ENCODE measurements at regions not wholly inside any gene's neighbourhood (a gene's known extent, or its start where the extent isn't known, plus 50 kb on each side); places are given as distances from the start of the nearest gene placed in this dataset.
"Not testable (repeated sequence)": the region's sequence is repeated elsewhere in the genome, so short reads cannot be mapped to it uniquely, and the experiment has no call there.

- no peak overlapping the region for H3K4me3 Mint-ChIP-seq
- no peak overlapping the region for H3K27ac Mint-ChIP-seq
- Histone ChIP-seq H3K4me1 (ENCODE audit: control insufficient read depth in 2 of 2, insufficient read depth in 2 of 2, low read length in 2 of 2) (no peaks in the 10 kb centered on the region), H3K27me3 (ENCODE audit: control insufficient read depth in 2 of 2, insufficient read depth in 2 of 2, low read length in 2 of 2) (no peaks in the 10 kb centered on the region), H3K4me3 (ENCODE audit: low read length) (no peak overlapping the region), H3K27ac (ENCODE audit: low read depth, low read length) (no peak overlapping the region), H3K9me3 (ENCODE audit: control insufficient read depth in 2 of 3, low read length in 3 of 3) (no peaks in the 10 kb centered on the region), H3K36me3 (ENCODE audit: control insufficient read depth in 2 of 3, insufficient read depth in 3 of 3, low read length in 3 of 3) (no peaks in the 10 kb centered on the region)
- no peak for DNase-seq
- no peaks in the 10 kb centered on the region for H3K36me3 Mint-ChIP-seq
- CTCF ChIA-PET, result no interaction called here
- intact Hi-C loops (cut with micrococcal nuclease), result no loop called here
- no peaks in the 10 kb centered on the region for H3K4me1 Mint-ChIP-seq
- peaks cover 0 to 2% (median 0%) of the 10 kb centered on the region in 11 donors for H3K9me3 Mint-ChIP-seq
- POLR2A ChIA-PET, result no interaction called here
- ATAC-seq, result no peak
- H3K27me3 Mint-ChIP-seq, result peaks cover 0 to 6% (median 0%) of the 10 kb centered on the region in 5 donors
Observed at GRCh38 chrX:3426552-3426951, 80.1 kb upstream of the MXRA5 start.

- H3K9me3 Mint-ChIP-seq, result peaks cover 0 to 5% (median 0%) of the 10 kb centered on the region in 11 donors
- H3K27ac Mint-ChIP-seq, result no peak overlapping the region
- POLR2A ChIA-PET, result no interaction called here
- Histone ChIP-seq H3K27me3 (ENCODE audit: control insufficient read depth in 2 of 2, insufficient read depth in 2 of 2, low read length in 2 of 2) (no peaks in the 10 kb centered on the region), H3K4me1 (ENCODE audit: control insufficient read depth in 2 of 2, insufficient read depth in 2 of 2, low read length in 2 of 2) (no peaks in the 10 kb centered on the region), H3K4me3 (ENCODE audit: low read length) (no peak overlapping the region), H3K9me3 (ENCODE audit: control insufficient read depth in 2 of 3, low read length in 3 of 3) (no peaks in the 10 kb centered on the region), H3K36me3 (ENCODE audit: control insufficient read depth in 2 of 3, insufficient read depth in 3 of 3, low read length in 3 of 3) (no peaks in the 10 kb centered on the region), H3K27ac (ENCODE audit: low read depth, low read length) (no peak overlapping the region)
- intact Hi-C loops (cut with micrococcal nuclease), result no loop called here
- no peaks in the 10 kb centered on the region for H3K36me3 Mint-ChIP-seq
- no peak for ATAC-seq
- DNase-seq, result no peak
- no peaks in the 10 kb centered on the region for H3K27me3 Mint-ChIP-seq
- H3K4me1 Mint-ChIP-seq, result no peaks in the 10 kb centered on the region
- H3K4me3 Mint-ChIP-seq, result no peak overlapping the region
- CTCF ChIA-PET, result no interaction called here
Observed at GRCh38 chrX:3425031-3425430, 78.6 kb upstream of the MXRA5 start.

GRCh38 chrX:3420316-3420715, 73.9 kb upstream of the MXRA5 start:
- H3K36me3 Mint-ChIP-seq, result no peaks in the 10 kb centered on the region
- H3K4me1 Mint-ChIP-seq, result no peaks in the 10 kb centered on the region
- H3K27me3 Mint-ChIP-seq, result no peaks in the 10 kb centered on the region
- Histone ChIP-seq H3K4me1 (ENCODE audit: control insufficient read depth in 2 of 2, insufficient read depth in 2 of 2, low read length in 2 of 2) (no peaks in the 10 kb centered on the region), H3K27me3 (ENCODE audit: control insufficient read depth in 2 of 2, insufficient read depth in 2 of 2, low read length in 2 of 2) (no peaks in the 10 kb centered on the region), H3K9me3 (ENCODE audit: control insufficient read depth in 2 of 3, low read length in 3 of 3) (no peaks in the 10 kb centered on the region), H3K27ac (ENCODE audit: low read depth, low read length) (no peak overlapping the region), H3K4me3 (ENCODE audit: low read length) (no peak overlapping the region), H3K36me3 (ENCODE audit: control insufficient read depth in 2 of 3, insufficient read depth in 3 of 3, low read length in 3 of 3) (no peaks in the 10 kb centered on the region)
- no peak overlapping the region for H3K27ac Mint-ChIP-seq
- intact Hi-C loops (cut with micrococcal nuclease), result no loop called here
- peaks cover 0 to 13% (median 2%) of the 10 kb centered on the region in 11 donors for H3K9me3 Mint-ChIP-seq
- ChIA-PET POLR2A (no interaction called here), CTCF (no interaction called here)
- DNase-seq (no peak), ATAC-seq (no peak)
- H3K4me3 Mint-ChIP-seq, result no peak overlapping the region

- ATAC-seq (no peak), DNase-seq (no peak)
- H3K9me3 Mint-ChIP-seq, result peaks cover 0 to 31% (median 4%) of the 10 kb centered on the region in 11 donors
- no peaks in the 10 kb centered on the region for H3K9me3 ChIP-seq (ENCODE audit: control insufficient read depth in 2 of 3, low read length in 3 of 3)
- no peaks in the 10 kb centered on the region for H3K27me3 ChIP-seq (ENCODE audit: control insufficient read depth in 2 of 2, insufficient read depth in 2 of 2, low read length in 2 of 2)
- H3K36me3 Mint-ChIP-seq, result no peaks in the 10 kb centered on the region
- H3K4me3 ChIP-seq (ENCODE audit: low read length), result no peak overlapping the region
- no peaks in the 10 kb centered on the region for H3K4me1 ChIP-seq (ENCODE audit: control insufficient read depth in 2 of 2, insufficient read depth in 2 of 2, low read length in 2 of 2)
- no peaks in the 10 kb centered on the region for H3K4me1 Mint-ChIP-seq
- ChIA-PET CTCF (no interaction called here), POLR2A (no interaction called here)
- no peak overlapping the region for H3K27ac ChIP-seq (ENCODE audit: low read depth, low read length)
- H3K36me3 ChIP-seq (ENCODE audit: control insufficient read depth in 2 of 3, insufficient read depth in 3 of 3, low read length in 3 of 3), result no peaks in the 10 kb centered on the region
- H3K4me3 Mint-ChIP-seq, result no peak overlapping the region
- no peak overlapping the region for H3K27ac Mint-ChIP-seq
- intact Hi-C loops (cut with micrococcal nuclease), result no loop called here
- no peaks in the 10 kb centered on the region for H3K27me3 Mint-ChIP-seq
Observed at GRCh38 chrX:3415011-3415410, 68.6 kb upstream of the MXRA5 start.

- ATAC-seq; H3K4me1 Mint-ChIP-seq; H3K4me1 ChIP-seq (ENCODE audit: control insufficient read depth in 2 of 2, insufficient read depth in 2 of 2, low read length in 2 of 2); H3K27ac ChIP-seq (ENCODE audit: low read depth, low read length); intact Hi-C loops (cut with micrococcal nuclease); H3K27me3 Mint-ChIP-seq; POLR2A ChIA-PET; H3K27me3 ChIP-seq (ENCODE audit: control insufficient read depth in 2 of 2, insufficient read depth in 2 of 2, low read length in 2 of 2); DNase-seq; H3K9me3 ChIP-seq (ENCODE audit: control insufficient read depth in 2 of 3, low read length in 3 of 3); CTCF ChIA-PET; H3K4me3 Mint-ChIP-seq; H3K36me3 Mint-ChIP-seq; H3K36me3 ChIP-seq (ENCODE audit: control insufficient read depth in 2 of 3, insufficient read depth in 3 of 3, low read length in 3 of 3); H3K27ac Mint-ChIP-seq; H3K4me3 ChIP-seq (ENCODE audit: low read length): not testable (repeated sequence)
- H3K9me3 Mint-ChIP-seq, result peaks cover 0 to 19% (median 0%) of the 10 kb centered on the region in 11 donors
Observed at GRCh38 chrX:3411626-3412025, 65.2 kb upstream of the MXRA5 start.

GRCh38 chrX:3409936-3410335, 63.5 kb upstream of the MXRA5 start:
- H3K4me3 ChIP-seq (ENCODE audit: low read length); H3K27ac Mint-ChIP-seq; H3K4me1 Mint-ChIP-seq; DNase-seq; H3K36me3 Mint-ChIP-seq; H3K9me3 ChIP-seq (ENCODE audit: control insufficient read depth in 2 of 3, low read length in 3 of 3); H3K27me3 Mint-ChIP-seq; POLR2A ChIA-PET; H3K4me3 Mint-ChIP-seq; H3K4me1 ChIP-seq (ENCODE audit: control insufficient read depth in 2 of 2, insufficient read depth in 2 of 2, low read length in 2 of 2); ATAC-seq; CTCF ChIA-PET; H3K27ac ChIP-seq (ENCODE audit: low read depth, low read length); H3K36me3 ChIP-seq (ENCODE audit: control insufficient read depth in 2 of 3, insufficient read depth in 3 of 3, low read length in 3 of 3); H3K27me3 ChIP-seq (ENCODE audit: control insufficient read depth in 2 of 2, insufficient read depth in 2 of 2, low read length in 2 of 2); intact Hi-C loops (cut with micrococcal nuclease): not testable (repeated sequence)
- peaks cover 0 to 19% (median 0%) of the 10 kb centered on the region in 11 donors for H3K9me3 Mint-ChIP-seq

- H3K36me3 ChIP-seq (ENCODE audit: control insufficient read depth in 2 of 3, insufficient read depth in 3 of 3, low read length in 3 of 3), result no peaks in the 10 kb centered on the region
- no peaks in the 10 kb centered on the region for H3K4me1 ChIP-seq (ENCODE audit: control insufficient read depth in 2 of 2, insufficient read depth in 2 of 2, low read length in 2 of 2)
- H3K36me3 Mint-ChIP-seq, result no peaks in the 10 kb centered on the region
- H3K27me3 Mint-ChIP-seq, result no peaks in the 10 kb centered on the region
- ChIA-PET CTCF (no interaction called here), POLR2A (no interaction called here)
- H3K4me3 Mint-ChIP-seq, result no peak overlapping the region
- H3K4me3 ChIP-seq (ENCODE audit: low read length), result no peak overlapping the region
- DNase-seq, result no peak
- intact Hi-C loops (cut with micrococcal nuclease), result no loop called here
- no peaks in the 10 kb centered on the region for H3K27me3 ChIP-seq (ENCODE audit: control insufficient read depth in 2 of 2, insufficient read depth in 2 of 2, low read length in 2 of 2)
- H3K9me3 ChIP-seq (ENCODE audit: control insufficient read depth in 2 of 3, low read length in 3 of 3), result no peaks in the 10 kb centered on the region
- no peaks in the 10 kb centered on the region for H3K4me1 Mint-ChIP-seq
- ATAC-seq, result no peak
- no peak overlapping the region for H3K27ac ChIP-seq (ENCODE audit: low read depth, low read length)
- H3K9me3 Mint-ChIP-seq, result peaks cover 0 to 16% (median under 1%) of the 10 kb centered on the region in 11 donors
- H3K27ac Mint-ChIP-seq, result no peak overlapping the region
Observed at GRCh38 chrX:3407781-3408180, 61.3 kb upstream of the MXRA5 start.
